NCI-H2227 (cell line): ENCODE measurements at regions not wholly inside any gene's neighbourhood (a gene's known extent, or its start where the extent isn't known, plus 50 kb on each side); places are given as distances from the start of the nearest gene placed in this dataset.
"Not testable (repeated sequence)": the region's sequence is repeated elsewhere in the genome, so short reads cannot be mapped to it uniquely, and the experiment has no call there.

ENCODE experiments used
- DNase-seq: peaks from one replicate; lab custom pipeline; 2025; ENCODE audit not compliant: unreplicated experiment; lab: John Stamatoyannopoulos, UW

DNA sequence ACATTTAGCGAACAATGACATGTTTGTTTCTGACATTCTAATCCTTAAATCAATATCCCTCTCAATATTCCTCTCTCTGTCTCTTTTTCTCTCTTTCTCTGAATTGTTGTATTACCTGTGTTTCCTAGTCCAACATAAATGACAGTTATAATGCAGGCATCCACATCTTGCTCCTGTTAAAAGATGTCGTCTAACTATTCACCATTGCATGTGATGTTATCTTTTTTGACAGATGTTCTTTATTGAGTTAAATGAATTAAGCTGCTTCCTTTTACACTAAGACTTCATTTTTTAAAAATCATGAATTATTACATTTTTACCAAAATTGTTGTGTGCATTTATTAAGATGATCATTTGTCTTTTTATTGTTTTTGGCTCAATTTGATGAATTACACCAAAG, 527.5 kb downstream of the PRR16 start:
- DNase-seq: no peak

DNA sequence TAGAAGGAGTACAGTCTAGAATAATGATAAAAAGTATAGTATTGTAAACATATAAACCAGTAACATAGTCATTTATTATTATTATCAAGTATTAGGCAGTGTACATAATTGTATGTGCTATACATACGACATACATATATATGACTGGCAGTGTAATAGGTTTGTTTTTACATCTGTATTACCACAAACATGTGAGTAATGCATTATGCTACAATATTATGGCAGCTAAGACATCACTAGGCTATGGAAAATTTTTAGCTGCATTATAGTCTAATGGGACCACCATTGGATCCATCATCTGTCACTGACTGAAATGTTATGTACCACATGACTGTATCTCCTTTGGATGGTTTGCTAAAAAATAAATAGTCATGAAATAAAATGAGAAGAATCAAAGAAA, 530.0 kb downstream of the PRR16 start:
- DNase-seq: no peak

DNA sequence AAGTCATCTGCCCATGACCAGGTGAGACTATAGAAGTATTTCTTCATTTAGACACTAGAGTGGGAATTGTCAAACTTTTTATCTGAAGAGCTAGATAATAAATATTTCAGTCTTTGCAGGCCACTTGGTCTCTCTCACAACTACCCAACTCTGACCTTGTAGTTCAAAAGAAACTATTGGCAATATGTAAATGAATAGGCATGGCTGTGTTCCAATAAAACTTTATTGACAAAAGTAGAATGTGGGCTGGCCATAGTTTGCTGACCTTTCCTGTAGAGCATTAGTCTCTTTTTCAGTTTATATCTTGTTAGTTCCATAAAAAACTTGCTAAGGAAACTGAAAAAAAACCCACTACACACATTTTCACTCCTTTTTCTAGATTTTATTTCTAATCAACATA, 535.5 kb downstream of the PRR16 start:
- DNase-seq: no peak

DNA sequence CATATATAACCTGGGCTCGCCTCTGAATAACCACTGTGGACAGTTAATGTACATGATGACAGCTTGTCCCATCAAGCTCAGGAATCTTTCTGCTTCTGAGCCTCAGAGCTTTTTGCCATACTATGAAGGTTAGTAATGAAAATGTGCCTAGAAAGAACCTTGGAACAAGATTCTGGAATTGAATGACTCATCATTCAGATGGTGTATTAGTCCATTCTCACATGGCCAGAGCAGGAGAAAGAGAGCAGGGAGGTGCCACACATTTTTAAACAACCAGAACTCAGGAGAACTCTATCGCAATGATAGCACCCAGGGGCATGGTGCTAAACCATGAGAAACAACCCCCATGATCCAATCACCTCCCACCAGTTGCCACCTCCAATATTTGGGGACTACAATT, 542.1 kb downstream of the PRR16 start:
- no peak for DNase-seq

DNA sequence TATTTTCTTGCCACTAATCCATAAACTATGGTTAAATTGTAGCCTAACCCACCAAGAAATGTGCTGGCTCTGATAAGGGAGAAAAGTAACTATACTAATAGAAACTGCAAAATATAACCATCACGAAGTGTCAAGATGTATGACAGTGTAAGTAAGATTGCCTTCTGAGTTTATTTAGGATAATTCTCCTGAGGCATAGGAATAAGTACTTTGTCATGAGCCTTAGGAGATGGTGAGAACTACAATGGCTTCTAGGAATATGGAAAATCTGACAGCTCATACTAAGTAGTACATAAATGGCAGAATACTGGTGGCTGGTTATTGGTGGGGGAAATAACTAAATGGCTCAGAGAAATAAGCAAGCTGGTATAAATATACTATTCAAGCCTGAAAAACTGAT, 543.9 kb downstream of the PRR16 start:
- DNase-seq: no peak

DNA sequence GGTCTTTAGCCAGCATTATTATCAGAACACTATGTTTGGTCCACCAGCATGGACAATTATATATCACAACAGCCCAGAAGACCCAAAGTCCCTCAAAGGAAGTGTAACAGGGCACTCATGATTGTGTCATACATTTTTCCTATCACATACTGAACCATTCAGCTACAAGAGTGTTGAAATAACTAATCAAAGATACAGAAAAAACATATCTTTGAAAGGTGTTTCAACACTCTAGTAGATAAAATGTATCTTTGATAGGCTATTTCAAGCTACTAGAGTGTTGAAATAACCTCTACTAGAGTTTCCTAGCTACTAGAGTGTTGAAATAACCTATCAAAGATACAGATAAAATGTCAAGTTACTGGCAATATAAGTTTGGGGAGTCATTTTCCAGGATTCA, 545.0 kb downstream of the PRR16 start:
- DNase-seq: no peak

DNA sequence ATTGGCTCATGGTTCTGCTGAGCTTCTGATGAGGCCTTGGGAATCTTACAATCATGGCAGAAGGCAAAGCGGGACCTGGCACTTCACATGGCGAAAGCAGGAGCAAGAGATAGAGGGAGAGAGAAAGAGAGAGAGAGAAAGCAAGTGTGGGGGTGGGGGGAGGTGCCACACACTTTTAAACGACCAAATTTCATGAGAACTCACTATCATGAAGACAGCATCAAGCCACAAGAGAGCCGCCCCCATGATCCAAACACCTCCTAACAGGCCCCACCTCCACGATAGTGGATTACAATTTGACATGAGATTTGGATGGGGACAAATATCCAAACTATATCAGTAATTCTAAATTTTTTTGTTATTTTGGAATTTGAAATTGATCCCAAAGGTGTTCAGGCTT, 553.9 kb downstream of the PRR16 start:
- DNase-seq: no peak

DNA sequence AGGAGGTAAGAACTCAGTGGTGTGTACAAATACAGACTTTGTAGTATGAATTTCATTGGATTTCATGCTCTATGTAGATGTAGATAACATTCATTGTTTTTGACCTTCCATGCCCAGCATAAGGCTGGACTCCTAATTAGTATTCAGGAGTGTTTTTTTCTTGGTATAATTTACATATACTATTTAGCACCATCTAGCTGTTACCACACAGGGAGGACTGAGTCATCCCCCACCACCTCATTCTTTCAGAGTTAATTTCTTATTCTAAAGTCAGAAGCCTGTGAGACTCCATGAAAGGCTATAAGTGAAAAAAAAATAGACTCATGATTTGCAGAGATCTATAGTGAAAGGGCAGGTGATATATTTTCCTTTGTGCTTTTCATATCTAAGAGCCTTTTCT, 555.0 kb downstream of the PRR16 start:
- no peak for DNase-seq

DNA sequence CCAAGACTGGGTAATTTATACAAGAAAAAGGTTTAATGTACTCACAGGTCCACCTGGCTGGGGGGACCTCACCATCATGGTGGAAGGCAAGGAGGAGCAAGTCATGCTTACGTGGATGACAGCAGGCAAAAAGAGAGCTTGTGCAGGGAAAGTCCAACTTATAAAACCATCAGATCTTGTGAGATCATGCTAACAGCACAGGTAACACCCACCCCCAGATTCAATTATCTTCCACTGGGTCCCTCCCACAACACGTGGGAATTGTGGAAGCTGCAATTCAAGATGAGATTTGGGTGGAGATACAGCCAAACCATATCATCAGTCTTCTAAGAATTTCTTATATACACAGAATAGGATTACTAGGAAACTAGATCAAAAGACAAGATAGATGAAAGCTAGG, 555.6 kb downstream of the PRR16 start:
- no peak for DNase-seq

DNA sequence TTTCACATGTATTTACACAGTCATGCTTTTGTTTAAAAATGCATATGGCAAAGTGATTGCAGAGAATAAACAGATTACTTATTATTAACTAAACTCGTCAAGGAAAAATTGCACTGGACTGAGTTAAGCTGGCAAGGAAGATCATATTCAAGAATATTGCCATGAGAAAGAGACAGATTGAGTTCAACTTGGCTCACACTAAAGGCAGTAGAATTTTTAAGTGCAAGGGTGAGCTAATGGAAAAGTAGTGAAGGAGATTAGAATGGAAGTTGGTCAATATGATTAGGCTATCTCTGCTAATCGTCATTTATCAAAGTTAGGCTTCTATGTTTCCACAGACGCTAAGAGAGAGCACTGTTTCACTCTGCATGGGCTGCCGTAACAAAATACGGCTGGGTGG, 557.6 kb downstream of the PRR16 start:
- DNase-seq: no peak

DNA sequence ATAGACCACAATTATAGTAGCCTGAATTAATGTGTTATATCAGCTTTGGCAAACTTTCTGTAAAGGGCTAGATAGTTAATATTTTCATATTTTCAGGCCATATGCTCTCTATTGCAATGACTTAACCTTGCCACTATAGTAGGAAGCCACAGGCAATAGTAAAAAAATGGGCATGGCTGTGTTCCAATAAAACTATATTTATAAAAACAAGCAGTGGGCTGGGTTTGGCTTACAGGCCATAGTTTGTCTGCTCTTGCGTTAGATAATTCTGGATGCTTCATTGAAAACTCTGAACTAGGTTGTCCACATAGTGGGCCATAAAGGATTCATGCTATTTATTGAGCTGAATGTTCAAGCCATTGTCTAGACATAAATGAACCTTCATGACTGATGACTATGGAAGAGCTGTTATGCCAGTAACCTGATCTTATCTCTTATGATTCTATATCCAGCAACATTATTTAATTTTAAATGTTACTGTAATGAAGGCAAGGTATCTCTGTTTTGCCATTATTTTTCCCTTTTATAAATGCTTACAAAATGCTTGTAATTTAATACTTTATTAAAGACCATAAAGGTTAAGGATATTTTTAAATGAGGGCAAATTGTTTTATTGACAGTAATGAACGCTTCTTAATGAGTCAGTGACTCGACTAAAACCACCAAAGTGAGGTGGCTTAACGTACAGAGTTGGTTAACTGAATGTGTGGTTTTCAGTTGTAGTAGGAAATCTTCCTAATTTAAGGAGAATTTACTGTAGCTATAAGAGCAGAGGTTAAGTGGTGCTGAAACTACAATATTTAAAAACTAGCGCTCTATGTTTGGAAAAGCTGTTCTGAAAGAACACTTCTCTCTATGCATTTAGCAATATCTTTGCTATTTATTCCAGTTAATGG, 560.6 kb downstream of the PRR16 start:
- DNase-seq: no peak

DNA sequence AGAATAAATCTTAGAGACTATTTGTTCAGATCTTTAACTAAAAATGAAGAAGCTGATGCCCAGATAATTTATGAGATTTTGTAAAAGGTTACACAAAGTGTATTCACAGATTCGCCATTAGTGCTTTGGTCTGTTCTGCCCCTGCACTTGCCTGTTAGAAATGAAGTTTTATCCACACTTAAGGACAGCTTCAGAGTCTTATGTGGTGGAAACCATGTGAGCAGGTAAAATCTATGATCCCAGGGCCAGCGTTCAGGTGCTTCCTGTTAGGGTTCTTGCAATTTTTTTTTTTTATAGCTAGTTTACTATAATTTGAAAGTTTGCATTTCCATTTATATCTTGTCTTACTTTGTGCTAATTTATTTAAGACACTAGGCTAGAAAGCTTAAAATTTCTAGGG, 561.6 kb downstream of the PRR16 start:
- DNase-seq: no peak

DNA sequence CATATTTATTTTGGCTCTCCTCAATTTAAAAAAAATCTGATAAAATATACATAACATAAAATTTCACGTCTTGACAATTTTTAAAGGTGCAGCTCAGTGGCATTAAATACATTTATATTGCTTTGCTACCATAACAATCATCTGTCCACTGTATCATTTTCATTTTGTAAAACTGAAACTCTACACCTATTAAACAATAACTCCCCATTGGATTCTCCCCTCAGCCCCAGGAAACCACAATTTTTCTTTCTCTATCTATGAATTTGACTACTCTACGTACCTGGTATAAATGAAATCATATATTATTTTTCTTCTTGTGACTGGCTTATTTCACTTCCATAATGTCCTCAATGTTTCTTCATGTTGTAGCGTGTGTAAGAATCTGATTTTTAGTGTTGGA, 563.5 kb downstream of the PRR16 start:
- DNase-seq: no peak

DNA sequence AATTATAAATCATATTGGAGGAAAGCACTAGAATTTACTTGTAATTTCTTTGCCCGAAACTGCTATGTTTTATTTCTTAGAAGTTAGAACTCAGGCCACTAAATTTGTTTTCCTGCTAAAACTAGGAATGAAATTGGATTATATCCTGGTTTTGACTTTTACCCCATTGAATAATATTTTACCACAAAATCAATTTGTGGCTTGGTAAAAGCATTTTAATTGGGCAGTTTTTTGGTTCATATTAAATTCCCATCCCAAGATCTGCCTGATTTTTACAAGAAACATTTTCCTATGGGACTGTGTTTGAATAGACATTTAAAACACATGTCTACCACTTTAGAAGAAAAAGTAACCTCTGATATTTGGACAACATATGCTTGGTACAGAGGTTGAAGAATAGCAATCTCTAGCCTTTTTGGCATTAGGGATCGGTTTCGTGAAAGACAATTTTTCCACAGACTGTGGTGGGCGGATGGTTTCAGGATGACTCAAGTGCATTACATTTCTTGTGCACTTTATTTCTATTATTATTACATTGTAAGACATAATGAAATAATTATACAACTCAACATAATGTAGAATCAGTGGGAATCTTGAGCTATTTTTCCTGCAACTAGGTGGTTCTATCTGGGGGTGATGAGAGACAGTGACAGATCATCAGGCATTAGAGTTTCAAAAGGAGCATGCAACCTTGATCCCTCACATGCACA, 565.6 kb downstream of the PRR16 start:
- no peak for DNase-seq

DNA sequence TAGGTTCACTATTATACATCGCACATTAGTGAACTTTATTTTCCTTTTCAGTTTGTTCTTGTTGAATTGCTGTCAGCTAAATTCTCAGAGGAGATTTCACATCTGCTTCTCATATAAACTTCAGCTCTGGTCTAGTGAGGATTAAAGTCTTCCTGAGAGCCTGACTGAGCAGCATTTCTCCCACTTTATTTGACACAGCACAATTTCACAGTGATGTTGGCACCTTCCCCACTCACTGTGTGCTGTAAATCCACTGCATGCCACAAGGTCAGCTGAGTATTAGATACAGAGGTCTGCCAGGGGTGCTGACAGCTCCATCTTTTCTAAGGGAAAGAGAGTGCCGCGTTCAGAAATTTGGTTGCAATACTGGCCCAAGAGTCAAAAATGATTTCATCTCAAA, 567.4 kb downstream of the PRR16 start:
- DNase-seq: no peak

DNA sequence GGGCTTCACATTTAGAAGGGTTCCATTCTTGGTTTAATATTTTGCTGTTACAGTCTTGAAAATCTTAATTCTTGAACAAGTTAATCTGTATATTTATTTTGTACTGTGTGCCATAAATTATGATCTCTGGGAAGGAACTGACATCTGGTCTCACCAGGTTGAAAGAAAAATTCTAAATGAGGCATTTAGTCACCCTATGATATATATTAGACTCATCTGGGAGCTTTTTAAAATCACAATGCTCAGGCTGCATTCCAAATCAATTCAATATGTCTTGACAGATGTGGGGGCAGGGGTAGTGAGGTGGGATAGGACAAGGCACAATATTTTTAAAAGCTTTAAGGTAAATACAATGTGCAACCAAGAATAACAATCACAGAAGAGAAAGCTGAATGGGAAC, 569.2 kb downstream of the PRR16 start:
- DNase-seq: no peak

DNA sequence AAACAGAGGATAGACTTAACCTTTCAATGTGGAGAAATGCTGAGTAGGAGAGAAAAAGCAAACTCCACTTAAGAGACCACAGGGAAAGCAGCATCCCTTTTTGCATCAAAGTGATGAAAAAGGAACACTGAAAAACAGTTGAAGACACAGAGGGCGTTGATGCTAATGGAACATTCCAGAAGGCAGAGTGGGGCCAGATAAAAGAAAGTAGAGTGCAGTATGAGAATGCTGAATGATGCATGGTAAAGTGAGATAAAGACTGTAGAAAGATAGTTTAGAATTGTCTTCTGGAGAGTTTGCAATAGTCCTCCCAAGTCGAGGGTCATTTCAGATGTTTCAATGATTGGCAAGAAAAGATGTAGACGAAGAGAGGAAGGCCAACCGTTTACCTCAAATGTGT, 574.3 kb downstream of the PRR16 start:
- DNase-seq: no peak

DNA sequence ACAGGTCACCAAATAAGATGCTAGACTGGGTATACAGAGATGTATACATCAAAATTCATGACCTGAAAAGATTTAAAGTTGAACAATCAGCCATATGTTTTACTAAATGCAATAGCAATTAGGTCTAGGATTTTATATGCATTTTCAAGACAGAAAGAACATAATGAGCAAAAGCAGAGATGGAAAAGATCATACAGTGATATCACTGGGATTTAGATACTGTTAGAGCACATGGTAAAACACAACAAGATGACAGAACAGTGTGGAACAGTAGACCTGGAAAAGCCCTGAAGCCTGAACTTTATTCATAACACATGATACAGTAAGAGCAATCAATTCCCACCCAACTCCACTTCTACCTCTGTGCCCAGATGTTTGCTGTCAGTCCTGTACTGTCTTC, 585.9 kb downstream of the PRR16 start:
- no peak for DNase-seq

DNA sequence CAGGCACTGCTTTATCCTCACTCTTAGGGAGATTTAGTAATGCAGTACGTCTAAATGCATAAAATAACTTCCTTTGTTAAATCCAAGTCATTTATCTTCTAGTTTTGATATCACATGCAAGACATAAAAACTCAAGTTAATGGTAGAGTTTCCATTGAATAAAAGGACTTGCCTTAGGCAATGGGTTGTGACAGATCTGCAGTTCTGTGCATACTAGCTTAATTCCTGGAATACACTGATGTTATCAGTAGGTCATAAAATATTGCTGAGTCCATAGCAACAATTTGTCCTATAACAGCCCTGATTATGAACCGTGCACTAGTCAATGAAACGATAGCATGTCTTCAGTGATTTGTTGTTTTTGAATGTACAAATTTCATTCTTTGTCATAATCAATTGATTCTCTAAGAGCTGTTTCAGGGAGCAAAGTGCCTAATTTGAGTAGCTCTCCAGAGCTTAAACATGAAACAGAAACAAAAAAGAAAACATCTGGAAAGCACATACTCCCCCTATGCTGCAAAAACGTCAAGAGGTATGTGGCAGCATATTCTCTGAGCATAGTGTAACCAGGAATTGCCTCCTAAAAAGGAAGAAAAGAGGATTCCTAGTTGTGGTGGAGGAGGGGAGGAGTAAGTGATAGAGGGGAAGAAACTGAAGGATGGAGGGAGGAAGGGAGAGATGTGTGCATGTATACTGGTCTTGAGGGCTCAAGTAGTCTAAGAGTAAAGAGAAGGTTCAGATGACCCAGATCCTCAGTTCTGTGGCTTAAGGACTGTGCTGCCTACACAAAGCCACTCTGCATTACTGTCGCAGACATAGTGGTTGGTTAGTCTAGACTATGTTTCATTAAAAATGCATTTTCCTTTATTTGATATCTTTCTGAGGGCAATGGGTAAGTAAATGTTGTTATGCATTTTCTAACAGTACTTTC, 589.2 kb downstream of the PRR16 start:
- no peak for DNase-seq

DNA sequence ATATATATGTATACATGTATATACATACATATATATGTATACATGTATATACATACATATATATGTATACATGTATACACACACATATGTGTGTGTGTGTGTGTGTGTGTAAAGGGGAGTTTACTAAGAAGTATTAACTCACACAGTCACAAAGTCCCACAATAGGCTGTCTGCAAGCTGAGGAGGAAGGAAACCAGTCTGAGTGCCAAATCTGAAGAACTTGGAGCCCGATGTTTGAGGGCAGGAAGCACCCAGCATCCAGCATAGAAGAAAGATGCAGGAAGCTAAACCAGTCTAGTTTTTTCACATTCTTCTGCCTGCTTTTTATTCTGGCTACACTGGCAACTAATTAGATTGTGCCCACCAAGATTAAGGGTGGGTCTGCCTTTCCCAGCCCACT, 591.5 kb downstream of the PRR16 start:
- no peak for DNase-seq

DNA sequence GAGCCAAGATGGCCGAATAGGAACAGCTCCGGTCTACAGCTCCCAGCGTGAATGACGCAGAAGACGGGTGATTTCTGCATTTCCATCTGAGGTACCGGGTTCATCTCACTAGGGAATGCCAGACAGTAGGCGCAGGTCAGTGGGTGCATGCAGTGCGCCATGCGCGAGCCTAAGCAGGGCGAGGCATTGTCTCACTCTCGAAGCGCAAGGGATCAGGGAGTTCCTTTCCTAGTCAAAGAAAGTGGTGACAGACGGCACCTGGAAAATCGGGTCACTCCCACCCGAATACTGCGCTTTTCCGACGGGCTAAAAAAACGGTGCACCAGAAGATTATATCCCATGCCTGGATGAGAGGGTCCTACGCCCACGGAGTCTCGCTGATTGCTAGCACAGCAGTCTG, 600.1 kb downstream of the PRR16 start:
- not testable (repeated sequence) for DNase-seq

DNA sequence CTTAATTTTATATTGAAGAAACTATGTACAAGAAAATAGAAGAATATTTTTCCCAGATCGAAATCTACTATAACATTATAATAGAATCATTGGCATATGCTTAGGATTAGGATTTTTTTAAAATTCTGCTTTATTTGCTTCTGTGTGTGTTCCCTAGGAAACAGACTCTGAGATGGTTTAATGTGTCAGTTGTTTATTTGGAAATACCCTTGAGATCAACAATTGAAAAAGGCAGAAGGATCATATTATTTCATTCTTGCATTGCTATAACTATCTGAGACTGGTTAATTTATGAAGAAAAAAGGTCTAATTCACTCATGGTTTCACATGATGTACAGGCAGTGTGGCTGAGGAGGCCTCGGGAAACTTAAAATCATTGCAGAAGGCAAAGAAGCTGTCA, 622.6 kb downstream of the PRR16 start:
- no peak for DNase-seq
